Liver (tissue), 7 donors: ENCODE measurements at regions not wholly inside any gene's neighbourhood (a gene's known extent, or its start where the extent isn't known, plus 50 kb on each side); places are given as distances from the start of the nearest gene placed in this dataset.
A peak's percentile ranks its signal among the peaks of the same experiment; 100 is the strongest.

Experiments used
- DNase-seq: peaks from one replicate; pipeline ENCODE4 v3.0.0-alpha.2; 2017; ENCODE audit warnings: low spot score
- H3K27ac ChIP-seq, 2 donors: one replicate each; pipeline ENCODE4 v1.7.0; 2013; ENCODE audit warnings: inconsistent platforms in 2 of 2, low read length in 2 of 2, control low read depth in 1 of 2, low read depth in 1 of 2, mild to moderate bottlenecking in 1 of 2
- H3K27me3 ChIP-seq, 4 donors: one replicate each; pipeline versions ENCODE4 v1.6.1 to v1.7.0; 2013; ENCODE audit warnings: low read length in 3 of 4, inconsistent platforms in 1 of 4, mild to moderate bottlenecking in 1 of 4, moderate library complexity in 1 of 4; ENCODE audit not compliant: control insufficient read depth in 4 of 4, insufficient read depth in 4 of 4
- H3K36me3 ChIP-seq, 4 donors: one replicate each; pipeline versions ENCODE4 v1.6.1 to v1.7.0; 2013; ENCODE audit warnings: low read length in 3 of 4, mild to moderate bottlenecking in 3 of 4, low read depth in 1 of 4, moderate library complexity in 1 of 4; ENCODE audit not compliant: control insufficient read depth in 4 of 4, insufficient read depth in 3 of 4
- H3K4me1 ChIP-seq, 4 donors: one replicate each; pipeline versions ENCODE4 v1.6.1 to v1.7.0; 2013; ENCODE audit warnings: low read length in 3 of 4, mild to moderate bottlenecking in 3 of 4, moderate library complexity in 1 of 4; ENCODE audit not compliant: control insufficient read depth in 4 of 4, insufficient read depth in 4 of 4
- H3K4me3 ChIP-seq, 3 donors: one replicate each; pipeline versions ENCODE4 v1.6.1 to v1.7.0; 2013; ENCODE audit warnings: low read length in 3 of 3, control low read depth in 1 of 3, low read depth in 1 of 3, mild to moderate bottlenecking in 1 of 3
- H3K9ac ChIP-seq, 2 donors: one replicate each; pipeline ENCODE4 v1.7.0; 2013; ENCODE audit warnings: low read length in 2 of 2, mild to moderate bottlenecking in 2 of 2, moderate library complexity in 2 of 2, control low read depth in 1 of 2, low read depth in 1 of 2
- H3K9me3 ChIP-seq, 4 donors: one replicate each; pipeline versions ENCODE4 v1.6.1 to v1.7.0; 2013; ENCODE audit warnings: low read length in 3 of 4; ENCODE audit not compliant: control insufficient read depth in 4 of 4
- EGR1 ChIP-seq, 2 donors: IDR thresholded peaks; 2 replicates each; pipeline ENCODE4 v1.6.1; 2016 to 2018; ENCODE audit warnings: antibody characterized with exemption in 2 of 2, low read depth in 2 of 2
- FOXA1 ChIP-seq: IDR thresholded peaks from 2 replicates; pipeline ENCODE4 v1.6.1; 2016; ENCODE audit warnings: antibody characterized with exemption
- FOXA2 ChIP-seq: IDR thresholded peaks from 2 replicates; pipeline ENCODE4 v1.6.1; 2016; ENCODE audit warnings: antibody characterized with exemption
- NR2F2 ChIP-seq: IDR thresholded peaks from 2 replicates; pipeline ENCODE4 v1.6.1; 2016; ENCODE audit warnings: antibody characterized with exemption
- RXRA ChIP-seq, 2 donors: IDR thresholded peaks; 2 replicates each; pipeline ENCODE4 v1.6.1; 2017 to 2018; ENCODE audit warnings: antibody characterized with exemption in 2 of 2, mild to moderate bottlenecking in 1 of 2
- SP1 ChIP-seq: IDR thresholded peaks from 2 replicates; pipeline ENCODE4 v1.6.1; 2018; ENCODE audit warnings: antibody characterized with exemption, mild to moderate bottlenecking
- WGBS: extraction: QIAGEN DNeasy Blood & Tissue Kit; methylation state at CpG from one replicate; pipeline ENCODE4 v1.1.7; 2013; 5-methylcytosine and 5-hydroxymethylcytosine counted together
- TF ChIP-seq, protein P1 (sequence below): IDR thresholded peaks from 2 replicates; pipeline ENCODE4 v1.6.1; 2016; ENCODE audit warnings: antibody characterized with exemption
- TF ChIP-seq, protein P2 (sequence below): IDR thresholded peaks from 2 replicates; pipeline ENCODE4 v1.6.1; 2016; ENCODE audit warnings: antibody characterized with exemption
- donor health status: healthy.
- donor health status: healthy.
- donor health status: healthy.
- donor health status: healthy.

- no peak for TF ChIP-seq FOXA2
Measured at GRCh38 chr6:21321076-21321475, 272.5 kb upstream of the SOX4 start (continued).

- no peaks in the 10 kb centered on the region for H3K36me3 ChIP-seq
- H3K27ac ChIP-seq: no peak overlapping the region
- H3K9ac ChIP-seq: no peak overlapping the region
- DNase-seq: no peak
- H3K9me3 ChIP-seq: peaks cover 0 to 4% (median 0%) of the 10 kb centered on the region in 4 donors
- 91% methylated on average over 2 of the region's 2 CpGs for WGBS
- H3K4me3 ChIP-seq: no peak overlapping the region
- H3K27me3 ChIP-seq: no peaks in the 10 kb centered on the region
- no peaks in the 10 kb centered on the region for H3K4me1 ChIP-seq
- TF ChIP-seq EGR1 (IDR thresholded peaks at IDR 0.05; ENCODE audit: low read depth in 2 of 2) (no peak), FOXA1 (no peak), RXRA (IDR thresholded peaks at IDR 0.05) (no peak)
- TF ChIP-seq, protein P1, sequence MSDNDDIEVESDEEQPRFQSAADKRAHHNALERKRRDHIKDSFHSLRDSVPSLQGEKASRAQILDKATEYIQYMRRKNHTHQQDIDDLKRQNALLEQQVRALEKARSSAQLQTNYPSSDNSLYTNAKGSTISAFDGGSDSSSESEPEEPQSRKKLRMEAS: no peak
Measured at GRCh38 chr6:21321531-21321930, 272.0 kb upstream of the SOX4 start.

GRCh38 chr6:21323577-21323976 is 270.0 kb upstream of the SOX4 start:
- H3K4me1 ChIP-seq: no peaks in the 10 kb centered on the region
- 93% methylated on average over 14 of the region's 14 CpGs for WGBS

GRCh38 chr6:21325201-21325856 is 268.2 kb upstream of the SOX4 start:
- H3K36me3 ChIP-seq: no peaks in the 10 kb centered on the region
- no peak overlapping the region for H3K4me3 ChIP-seq
- no peaks in the 10 kb centered on the region for H3K9me3 ChIP-seq
- H3K9ac ChIP-seq: no peak overlapping the region
- TF ChIP-seq FOXA2 (peak; percentile 40), FOXA1 (no peak)
- no peaks in the 10 kb centered on the region for H3K27me3 ChIP-seq
- no peak overlapping the region for H3K27ac ChIP-seq
- no peak for DNase-seq
- H3K4me1 ChIP-seq: no peaks in the 10 kb centered on the region
- 65% methylated on average over 6 of the region's 6 CpGs for whole genome bisulfite sequencing

More at GRCh38 chr6:21323577-21323976, 270.0 kb upstream of the SOX4 start:
- TF ChIP-seq, protein P2, sequence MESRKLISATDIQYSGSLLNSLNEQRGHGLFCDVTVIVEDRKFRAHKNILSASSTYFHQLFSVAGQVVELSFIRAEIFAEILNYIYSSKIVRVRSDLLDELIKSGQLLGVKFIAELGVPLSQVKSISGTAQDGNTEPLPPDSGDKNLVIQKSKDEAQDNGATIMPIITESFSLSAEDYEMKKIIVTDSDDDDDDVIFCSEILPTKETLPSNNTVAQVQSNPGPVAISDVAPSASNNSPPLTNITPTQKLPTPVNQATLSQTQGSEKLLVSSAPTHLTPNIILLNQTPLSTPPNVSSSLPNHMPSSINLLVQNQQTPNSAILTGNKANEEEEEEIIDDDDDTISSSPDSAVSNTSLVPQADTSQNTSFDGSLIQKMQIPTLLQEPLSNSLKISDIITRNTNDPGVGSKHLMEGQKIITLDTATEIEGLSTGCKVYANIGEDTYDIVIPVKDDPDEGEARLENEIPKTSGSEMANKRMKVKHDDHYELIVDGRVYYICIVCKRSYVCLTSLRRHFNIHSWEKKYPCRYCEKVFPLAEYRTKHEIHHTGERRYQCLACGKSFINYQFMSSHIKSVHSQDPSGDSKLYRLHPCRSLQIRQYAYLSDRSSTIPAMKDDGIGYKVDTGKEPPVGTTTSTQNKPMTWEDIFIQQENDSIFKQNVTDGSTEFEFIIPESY: no peak
- TF ChIP-seq SP1 (no peak), NR2F2 (no peak)
- Histone ChIP-seq H3K27me3 (no peaks in the 10 kb centered on the region), H3K9me3 (peaks cover 0 to 4% (median 0%) of the 10 kb centered on the region in 4 donors), H3K4me3 (no peak overlapping the region), H3K36me3 (no peaks in the 10 kb centered on the region), H3K27ac (no peak overlapping the region), H3K9ac (no peak overlapping the region)
- no peak for DNase-seq
